ENCODE measurements at regions not wholly inside any gene's neighbourhood (a gene's known extent, or its start where the extent isn't known, plus 50 kb on each side); places are given as distances from the start of the nearest gene placed in this dataset.

DNA sequence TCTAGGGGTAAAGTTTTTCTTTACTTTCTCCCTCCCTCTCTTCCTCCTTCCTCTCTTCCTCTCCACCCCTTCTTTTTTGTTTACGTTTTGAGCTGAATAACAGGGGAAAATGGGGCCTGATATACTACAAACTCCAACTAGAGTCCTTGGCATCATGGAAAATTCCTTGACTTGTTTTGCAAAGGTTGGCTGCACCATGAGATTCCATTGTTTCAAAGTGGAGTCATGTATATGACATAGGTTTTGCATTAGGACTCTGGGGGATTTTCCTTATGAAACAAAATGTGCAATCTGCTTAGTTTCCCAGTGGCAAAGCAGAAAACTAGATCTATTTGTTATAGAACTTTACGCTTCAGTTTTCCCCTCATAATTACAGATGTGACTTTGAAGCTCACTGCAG is 233.5 kb upstream of the PGRMC2 start:
- TF ChIP-seq, protein P1, sequence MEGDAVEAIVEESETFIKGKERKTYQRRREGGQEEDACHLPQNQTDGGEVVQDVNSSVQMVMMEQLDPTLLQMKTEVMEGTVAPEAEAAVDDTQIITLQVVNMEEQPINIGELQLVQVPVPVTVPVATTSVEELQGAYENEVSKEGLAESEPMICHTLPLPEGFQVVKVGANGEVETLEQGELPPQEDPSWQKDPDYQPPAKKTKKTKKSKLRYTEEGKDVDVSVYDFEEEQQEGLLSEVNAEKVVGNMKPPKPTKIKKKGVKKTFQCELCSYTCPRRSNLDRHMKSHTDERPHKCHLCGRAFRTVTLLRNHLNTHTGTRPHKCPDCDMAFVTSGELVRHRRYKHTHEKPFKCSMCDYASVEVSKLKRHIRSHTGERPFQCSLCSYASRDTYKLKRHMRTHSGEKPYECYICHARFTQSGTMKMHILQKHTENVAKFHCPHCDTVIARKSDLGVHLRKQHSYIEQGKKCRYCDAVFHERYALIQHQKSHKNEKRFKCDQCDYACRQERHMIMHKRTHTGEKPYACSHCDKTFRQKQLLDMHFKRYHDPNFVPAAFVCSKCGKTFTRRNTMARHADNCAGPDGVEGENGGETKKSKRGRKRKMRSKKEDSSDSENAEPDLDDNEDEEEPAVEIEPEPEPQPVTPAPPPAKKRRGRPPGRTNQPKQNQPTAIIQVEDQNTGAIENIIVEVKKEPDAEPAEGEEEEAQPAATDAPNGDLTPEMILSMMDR (optimal IDR thresholded peaks at IDR 0.05 in 1 of 3, IDR thresholded peaks at IDR 0.05 in 1 of 3, conservative IDR thresholded peaks at IDR 0.05 in 1 of 3; ENCODE audit: extremely low read depth in 1 of 3, insufficient read depth in 2 of 3, low read length in 3 of 3), result no peak
- TF ChIP-seq EZH2 (IDR thresholded peaks at IDR 0.05; ENCODE audit: low read length), result no peak

Measured in keratinocyte (primary cell).